SK-N-SH treated with all-trans-retinoic acid at 6 μM for 48 hours (cell line): ENCODE measurements at regions not wholly inside any gene's neighbourhood (a gene's known extent, or its start where the extent isn't known, plus 50 kb on each side); places are given as distances from the start of the nearest gene placed in this dataset.

ENCODE experiments used
- ATAC-seq: fragments of 200-7000 bp; cut with Tn5 transposase; 3 replicates; pipeline ENCODE4 v1.9.1; 2020; ENCODE audit warnings: mild to moderate bottlenecking, moderate library complexity
- ARNTL ChIP-seq: fragments of 450-650 bp; formaldehyde crosslinking; IDR thresholded peaks from 2 replicates; pipeline ENCODE4 v1.5.0; 2020; ENCODE audit warnings: low read depth, mild to moderate bottlenecking, moderate library complexity, borderline replicate concordance
- BACH2 ChIP-seq: fragments of 250-450 bp; sonication (Bioruptor Pico); IDR thresholded peaks from 2 replicates; pipeline ENCODE4 v1.9.0; 2021; ENCODE audit warnings: mild to moderate bottlenecking, borderline replicate concordance
- CREB5 ChIP-seq: fragments of 250-450 bp; sonication (Bioruptor Pico); IDR thresholded peaks from 2 replicates; pipeline ENCODE4 v1.5.1; 2020; ENCODE audit warnings: low read depth, mild to moderate bottlenecking, moderate library complexity
- CSDC2 ChIP-seq: fragments of 250-450 bp; sonication (Bioruptor Pico); IDR thresholded peaks from 2 replicates; pipeline ENCODE4 v1.5.0; 2020; ENCODE audit warnings: mild to moderate bottlenecking, moderate library complexity
- CSRNP3 ChIP-seq: fragments of 250-450 bp; sonication (Bioruptor Pico); IDR thresholded peaks from 2 replicates; pipeline ENCODE4 v1.5.1; 2021; ENCODE audit warnings: mild to moderate bottlenecking, moderate library complexity
- ESRRG ChIP-seq: fragments of 250-450 bp; sonication (Bioruptor Pico); IDR thresholded peaks from 2 replicates; pipeline ENCODE4 v1.6.1; 2021; ENCODE audit warnings: mild to moderate bottlenecking
- GLIS3 ChIP-seq: fragments of 250-450 bp; sonication (Bioruptor Pico); IDR thresholded peaks from 2 replicates; pipeline ENCODE4 v1.5.0; 2020; ENCODE audit warnings: mild to moderate bottlenecking, moderate library complexity
- ISL1 ChIP-seq: fragments of 250-450 bp; sonication (Bioruptor Pico); IDR thresholded peaks from 2 replicates; pipeline ENCODE4 v2.1.2; 2022; ENCODE audit warnings: mild to moderate bottlenecking, moderate library complexity
- OSR1 ChIP-seq: fragments of 250-450 bp; sonication (Bioruptor Pico); IDR thresholded peaks from 2 replicates; pipeline ENCODE4 v1.8.0; 2022; ENCODE audit warnings: moderate library complexity, mild to moderate bottlenecking, inconsistent platforms
- PATZ1 ChIP-seq: fragments of 250-450 bp; sonication (Bioruptor Pico); IDR thresholded peaks from 2 replicates; pipeline ENCODE4 v1.8.0; 2020; ENCODE audit warnings: mild to moderate bottlenecking, moderate library complexity, borderline replicate concordance
- POU6F1 ChIP-seq: fragments of 250-450 bp; sonication (Bioruptor Pico); IDR thresholded peaks from 2 replicates; pipeline ENCODE4 v1.8.0; 2021; ENCODE audit warnings: low read depth, mild to moderate bottlenecking, moderate library complexity, borderline replicate concordance
- PPARA ChIP-seq: fragments of 250-450 bp; sonication (Bioruptor Pico); IDR thresholded peaks from 2 replicates; pipeline ENCODE4 v1.5.0; 2020; ENCODE audit warnings: mild to moderate bottlenecking, borderline replicate concordance
- RARB ChIP-seq: fragments of 250-450 bp; sonication (Bioruptor Pico); IDR thresholded peaks from 2 replicates; pipeline ENCODE4 v1.8.0; 2021; ENCODE audit warnings: mild to moderate bottlenecking, moderate library complexity
- SNAI2 ChIP-seq: fragments of 250-450 bp; sonication (Bioruptor Pico); IDR thresholded peaks from 2 replicates; pipeline ENCODE4 v1.5.0; 2020; ENCODE audit warnings: mild to moderate bottlenecking, moderate library complexity
- TCF4 ChIP-seq: fragments of 250-450 bp; sonication (Bioruptor Pico); IDR thresholded peaks from 2 replicates; pipeline ENCODE4 v1.8.0; 2021; ENCODE audit warnings: mild to moderate bottlenecking, moderate library complexity, borderline replicate concordance
- TOX ChIP-seq: fragments of 250-450 bp; sonication (Bioruptor Pico); IDR thresholded peaks from 2 replicates; pipeline ENCODE4 v1.8.0; 2021; ENCODE audit warnings: mild to moderate bottlenecking, moderate library complexity, borderline replicate concordance
- ZC3H10 ChIP-seq: fragments of 250-450 bp; sonication (Bioruptor Pico); IDR thresholded peaks from 2 replicates; pipeline ENCODE4 v1.5.1; 2021; ENCODE audit warnings: mild to moderate bottlenecking, moderate library complexity
- ZFP30 ChIP-seq: fragments of 450-650 bp; formaldehyde crosslinking; IDR thresholded peaks from 2 replicates; pipeline ENCODE4 v1.5.0; 2022; ENCODE audit warnings: mild to moderate bottlenecking, moderate library complexity
- ZNF565 ChIP-seq: fragments of 450-650 bp; formaldehyde crosslinking; conservative IDR thresholded peaks from 2 replicates; pipeline ENCODE4 v1.5.0; 2020; ENCODE audit warnings: low read depth, mild to moderate bottlenecking, moderate library complexity
- ZNF70 ChIP-seq: fragments of 450-650 bp; formaldehyde crosslinking; IDR thresholded peaks from 2 replicates; pipeline ENCODE4 v1.5.0; 2020; ENCODE audit warnings: mild to moderate bottlenecking, moderate library complexity
- ZNF8 ChIP-seq: fragments of 450-650 bp; formaldehyde crosslinking; IDR thresholded peaks from 2 replicates; pipeline ENCODE4 v1.5.0; 2020; ENCODE audit warnings: mild to moderate bottlenecking, moderate library complexity

- TF ChIP-seq PPARA (CRISPR knock-in tag) = no peak
- no peak for TF ChIP-seq ZNF70 (CRISPR knock-in tag)
- no peak for TF ChIP-seq ISL1 (CRISPR knock-in tag)
- TF ChIP-seq ZFP30 (CRISPR knock-in tag) = no peak
- no peak for TF ChIP-seq BACH2
- no peak for TF ChIP-seq OSR1 (CRISPR knock-in tag)
- TF ChIP-seq CSDC2 (CRISPR knock-in tag) = no peak
- no peak for TF ChIP-seq ZNF8
- TF ChIP-seq ZC3H10 (CRISPR knock-in tag) = no peak
- no peak for TF ChIP-seq PATZ1 (CRISPR knock-in tag)
- TF ChIP-seq ESRRG (CRISPR knock-in tag) = no peak
- no peak for TF ChIP-seq TCF4 (CRISPR knock-in tag)
- no peak for TF ChIP-seq CREB5 (CRISPR knock-in tag)
- no peak for TF ChIP-seq CSRNP3
- TF ChIP-seq POU6F1 (CRISPR knock-in tag) = no peak
- no peak for TF ChIP-seq ZNF565
- no peak for TF ChIP-seq ARNTL
- no peak for TF ChIP-seq GLIS3 (CRISPR knock-in tag)
- TF ChIP-seq RARB (CRISPR knock-in tag) = no peak
- TF ChIP-seq SNAI2 (CRISPR knock-in tag) = no peak
- no peak for ATAC-seq
These were observed 142.8 kb downstream of the GADD45G start for GRCh38 chr9:89747596-89747995.

- TF ChIP-seq ZNF8 = no peak
- no peak for TF ChIP-seq CSDC2 (CRISPR knock-in tag)
- no peak for TF ChIP-seq GLIS3 (CRISPR knock-in tag)
- TF ChIP-seq ISL1 (CRISPR knock-in tag) = no peak
- TF ChIP-seq CREB5 (CRISPR knock-in tag) = no peak
- no peak for ATAC-seq
These were observed 143.3 kb downstream of the GADD45G start for GRCh38 chr9:89748021-89748670.

- no peak for ATAC-seq
- no peak for TF ChIP-seq ESRRG (CRISPR knock-in tag)
- no peak for TF ChIP-seq RARB (CRISPR knock-in tag)
- TF ChIP-seq OSR1 (CRISPR knock-in tag) = no peak
- no peak for TF ChIP-seq ZC3H10 (CRISPR knock-in tag)
- TF ChIP-seq CREB5 (CRISPR knock-in tag) = no peak
- no peak for TF ChIP-seq BACH2
- no peak for TF ChIP-seq ARNTL
- no peak for TF ChIP-seq TOX
- TF ChIP-seq PPARA (CRISPR knock-in tag) = no peak
- TF ChIP-seq ZNF70 (CRISPR knock-in tag) = no peak
- TF ChIP-seq ZNF565 = no peak
- no peak for TF ChIP-seq ZNF8
- no peak for TF ChIP-seq PATZ1 (CRISPR knock-in tag)
- no peak for TF ChIP-seq TCF4 (CRISPR knock-in tag)
These were observed 144.2 kb downstream of the GADD45G start for GRCh38 chr9:89748831-89749499.
